ENCODE measurements at regions not wholly inside any gene's neighbourhood (a gene's known extent, or its start where the extent isn't known, plus 50 kb on each side); places are given as distances from the start of the nearest gene placed in this dataset.

GRCh38 chr2:16404551-16405300 is 260.9 kb downstream of the CYRIA start:
- DNase-seq: no peak
- WGBS, 2 donors: 72 to 90% methylated on average over 5 of the region's 5 CpGs
- no peaks in the 10 kb centered on the region for H3K27me3 ChIP-seq
- no peak overlapping the region for H3K27ac ChIP-seq
- TF ChIP-seq POLR2A (IDR thresholded peaks at IDR 0.05) (no peak), CTCF (IDR thresholded peaks at IDR 0.05) (no peak), EP300 (IDR thresholded peaks at IDR 0.05) (no peak), POLR2AphosphoS5 (IDR thresholded peaks at IDR 0.05) (no peak)
- no peak overlapping the region for H3K4me3 ChIP-seq
- no peaks in the 10 kb centered on the region for H3K9me3 ChIP-seq
- intact Hi-C loops (cut with DNase I): no loop called here
- H3K36me3 ChIP-seq: no peaks in the 10 kb centered on the region
- H3K4me1 ChIP-seq: no peaks in the 10 kb centered on the region

- Histone ChIP-seq H3K27me3 (no peaks in the 10 kb centered on the region), H3K4me3 (no peak overlapping the region), H3K9me3 (no peaks in the 10 kb centered on the region), H3K27ac (no peak overlapping the region), H3K4me1 (no peaks in the 10 kb centered on the region), H3K36me3 (no peaks in the 10 kb centered on the region)
- TF ChIP-seq CTCF (IDR thresholded peaks at IDR 0.05) (no peak), EP300 (IDR thresholded peaks at IDR 0.05) (no peak), POLR2AphosphoS5 (IDR thresholded peaks at IDR 0.05) (no peak), POLR2A (IDR thresholded peaks at IDR 0.05) (no peak)
- 10 to 67% methylated on average over 3 of the region's 3 CpGs for WGBS, 2 donors
- intact Hi-C loops (cut with DNase I): no loop called here
- no peak for DNase-seq
Observed at GRCh38 chr2:16404146-16404545, 261.5 kb downstream of the CYRIA start.

GRCh38 chr2:16402891-16403290 is 262.7 kb downstream of the CYRIA start:
- DNase-seq: no peak
- intact Hi-C loops (cut with DNase I): no loop called here
- H3K4me3 ChIP-seq: no peak overlapping the region
- H3K36me3 ChIP-seq: no peaks in the 10 kb centered on the region
- no peaks in the 10 kb centered on the region for H3K9me3 ChIP-seq
- H3K27me3 ChIP-seq: no peaks in the 10 kb centered on the region
- no peak for TF ChIP-seq POLR2A (IDR thresholded peaks at IDR 0.05)
- TF ChIP-seq CTCF (IDR thresholded peaks at IDR 0.05): no peak
- TF ChIP-seq POLR2AphosphoS5 (IDR thresholded peaks at IDR 0.05): no peak
- TF ChIP-seq EP300 (IDR thresholded peaks at IDR 0.05): no peak
- WGBS, 2 donors: 91 to 92% methylated on average over 5 of the region's 5 CpGs
- no peaks in the 10 kb centered on the region for H3K4me1 ChIP-seq
- H3K27ac ChIP-seq: no peak overlapping the region

GRCh38 chr2:16401761-16402300 is 263.8 kb downstream of the CYRIA start:
- H3K27ac ChIP-seq: no peak overlapping the region
- WGBS, 2 donors: 79 to 85% methylated on average over 7 of the region's 7 CpGs
- no peak for DNase-seq
- TF ChIP-seq CTCF (IDR thresholded peaks at IDR 0.05): no peak
- TF ChIP-seq POLR2AphosphoS5 (IDR thresholded peaks at IDR 0.05): no peak
- TF ChIP-seq POLR2A (IDR thresholded peaks at IDR 0.05): no peak
- no peak for TF ChIP-seq EP300 (IDR thresholded peaks at IDR 0.05)
- no peaks in the 10 kb centered on the region for H3K36me3 ChIP-seq
- no peak overlapping the region for H3K4me3 ChIP-seq
- H3K4me1 ChIP-seq: no peaks in the 10 kb centered on the region
- H3K9me3 ChIP-seq: no peaks in the 10 kb centered on the region
- intact Hi-C loops (cut with DNase I): no loop called here
- no peaks in the 10 kb centered on the region for H3K27me3 ChIP-seq

All from sigmoid colon (tissue), 6 donors.